SKM-1 treated with dmso at 0.1 percent for 144 hours (cell line): ENCODE measurements at regions not wholly inside any gene's neighbourhood (a gene's known extent, or its start where the extent isn't known, plus 50 kb on each side); places are given as distances from the start of the nearest gene placed in this dataset.
"Not testable (repeated sequence)": the region's sequence is repeated elsewhere in the genome, so short reads cannot be mapped to it uniquely, and the experiment has no call there.

Experiments
- DNase-seq: peaks from one replicate; lab custom pipeline; 2025; ENCODE audit not compliant: unreplicated experiment; lab: John Stamatoyannopoulos, UW

DNA sequence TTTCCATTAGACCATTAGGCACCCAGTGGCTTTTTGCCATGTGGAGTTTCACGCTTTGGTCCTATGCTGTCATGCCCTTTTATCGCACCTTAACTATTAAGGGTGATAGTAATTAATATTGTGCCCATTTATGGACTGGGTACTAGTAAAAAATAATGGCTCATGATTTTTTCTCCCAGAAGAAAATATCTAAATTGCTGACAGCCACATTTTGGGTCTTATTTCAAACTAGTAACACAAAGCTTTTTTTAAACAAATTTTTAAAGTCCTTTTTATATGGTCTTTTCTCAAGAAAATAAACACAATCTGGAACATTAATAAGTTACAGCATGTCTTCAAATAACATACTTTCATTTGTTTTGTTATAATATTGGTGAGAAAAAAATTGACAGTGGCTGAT, 179.7 kb downstream of the ANKRD7 start:
- no peak for DNase-seq

- no peak for DNase-seq
Observed at GRCh38 chr7:118418433-118418832, 193.9 kb downstream of the ANKRD7 start.

DNA sequence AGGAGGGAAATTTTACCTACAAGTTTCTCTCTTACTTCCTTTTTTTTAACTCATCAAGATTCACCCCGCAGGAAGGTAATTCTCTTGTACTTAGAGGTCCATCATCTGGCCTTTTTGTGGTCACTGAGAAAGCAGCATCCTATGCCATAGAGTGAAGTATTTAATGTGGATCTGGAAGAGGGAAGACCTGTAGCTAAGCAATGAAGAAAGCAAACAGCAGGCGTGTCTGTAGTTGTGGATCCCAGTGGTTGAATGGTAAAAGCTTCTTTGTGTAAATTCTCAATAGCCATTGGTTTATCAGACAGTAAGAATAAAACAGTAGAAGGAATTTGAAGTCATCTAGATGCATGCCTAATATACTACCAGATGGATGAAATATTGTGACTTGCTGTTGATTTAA, 196.4 kb downstream of the ANKRD7 start:
- no peak for DNase-seq

DNA sequence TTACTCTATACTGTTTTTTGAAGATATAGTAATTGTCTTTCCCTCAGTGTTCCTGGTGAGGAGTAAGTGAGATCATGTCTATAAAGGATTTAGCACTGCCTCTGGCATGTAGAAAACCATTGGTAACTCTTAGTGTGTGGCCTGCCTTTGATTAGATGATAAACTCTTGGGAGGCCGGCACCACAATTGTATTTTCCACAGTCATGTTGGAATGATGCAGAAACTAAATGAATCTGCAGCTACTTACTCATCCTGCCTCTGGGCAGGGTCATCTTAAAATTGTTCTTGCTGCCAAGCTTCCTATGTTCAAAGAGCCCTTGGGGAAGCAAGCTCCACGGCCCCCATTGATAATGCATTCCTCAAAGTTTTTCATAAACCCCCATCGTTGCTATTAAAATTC, 204.6 kb downstream of the ANKRD7 start:
- DNase-seq = no peak

GRCh38 chr7:118436663-118437062, 212.2 kb downstream of the ANKRD7 start:
- no peak for DNase-seq

- not testable (repeated sequence) for DNase-seq
Observed at GRCh38 chr7:118449030-118449429, 224.5 kb downstream of the ANKRD7 start.

- DNase-seq = no peak
Observed at GRCh38 chr7:118449797-118450567, 225.5 kb downstream of the ANKRD7 start.

DNA sequence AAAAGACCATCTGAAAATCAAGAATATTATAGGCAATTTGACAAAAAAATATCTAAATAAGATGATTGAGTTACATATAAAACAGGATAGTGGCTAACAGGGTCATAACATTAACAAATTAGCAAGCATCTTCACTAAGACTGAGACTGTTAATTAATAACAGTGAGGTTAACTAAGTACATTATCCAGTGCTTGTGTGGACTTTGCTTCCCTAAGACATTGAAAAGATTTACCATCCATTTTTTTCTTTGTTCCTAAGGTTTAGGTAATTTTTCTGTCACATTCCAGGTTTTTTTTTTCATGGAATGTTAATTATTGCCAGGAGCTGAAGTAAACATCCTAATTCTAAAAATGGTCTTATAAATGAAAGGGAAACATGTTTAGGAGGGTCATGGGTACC, 227.6 kb downstream of the ANKRD7 start:
- no peak for DNase-seq

DNA sequence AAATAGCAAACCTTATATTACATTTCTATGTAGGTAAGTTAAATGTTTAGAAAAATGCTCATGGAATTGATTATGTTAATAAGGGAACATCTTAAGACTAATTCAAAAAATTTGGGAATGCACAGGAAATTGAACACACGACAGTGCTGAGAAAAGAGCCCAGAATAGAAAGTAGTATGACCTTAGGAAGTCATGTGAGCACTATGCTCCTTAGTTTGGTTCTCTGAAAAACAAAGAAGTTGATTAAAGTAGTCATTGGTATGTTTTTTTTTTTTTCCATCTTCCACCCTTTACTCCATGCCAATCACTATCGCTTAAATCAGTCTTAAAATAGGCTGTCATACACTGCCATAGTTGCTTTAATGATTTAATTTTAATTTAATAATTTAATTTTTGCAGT, 242.9 kb downstream of the ANKRD7 start:
- no peak for DNase-seq

DNA sequence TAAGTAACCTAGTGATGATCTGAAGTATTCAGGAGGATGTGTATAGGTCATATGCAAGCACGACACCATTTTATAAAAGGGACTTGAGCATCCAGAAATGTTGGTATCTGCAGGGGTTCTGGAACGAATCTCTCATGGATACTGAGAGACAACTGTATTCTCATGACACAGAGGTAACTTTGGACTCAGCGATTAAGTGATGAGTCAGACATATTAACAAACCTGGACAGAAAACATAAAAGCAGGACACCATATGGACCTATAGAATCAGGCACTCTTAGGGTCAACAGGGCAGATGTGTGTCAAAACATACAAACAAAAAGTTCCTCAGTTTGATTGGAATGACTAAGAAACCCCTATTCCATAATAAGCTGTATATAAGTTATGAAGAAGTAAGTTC, 248.1 kb downstream of the ANKRD7 start:
- no peak for DNase-seq

- DNase-seq = no peak
Observed at GRCh38 chr7:118473271-118473670, 248.8 kb downstream of the ANKRD7 start.

- no peak for DNase-seq
Observed at GRCh38 chr7:118476036-118476435, 251.5 kb downstream of the ANKRD7 start.

DNA sequence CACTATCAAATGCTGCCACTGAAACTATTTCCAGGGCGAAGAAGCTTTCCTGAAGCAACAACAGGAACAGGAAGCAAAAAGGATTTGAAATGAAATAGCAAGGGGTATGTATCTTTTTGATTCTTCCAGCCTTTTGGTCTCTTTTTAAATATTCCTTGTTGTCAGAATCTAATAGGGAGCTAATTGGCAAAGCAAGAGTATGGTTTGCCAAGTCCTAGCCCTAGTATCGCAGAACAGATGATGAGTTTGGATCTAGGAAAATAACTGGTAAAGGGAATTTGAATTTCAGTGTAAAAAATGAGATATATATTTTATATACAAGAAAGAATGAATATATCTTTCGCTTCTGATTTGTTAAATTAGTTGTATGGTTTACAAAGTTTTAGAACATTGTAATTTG, 252.5 kb downstream of the ANKRD7 start:
- no peak for DNase-seq

DNA sequence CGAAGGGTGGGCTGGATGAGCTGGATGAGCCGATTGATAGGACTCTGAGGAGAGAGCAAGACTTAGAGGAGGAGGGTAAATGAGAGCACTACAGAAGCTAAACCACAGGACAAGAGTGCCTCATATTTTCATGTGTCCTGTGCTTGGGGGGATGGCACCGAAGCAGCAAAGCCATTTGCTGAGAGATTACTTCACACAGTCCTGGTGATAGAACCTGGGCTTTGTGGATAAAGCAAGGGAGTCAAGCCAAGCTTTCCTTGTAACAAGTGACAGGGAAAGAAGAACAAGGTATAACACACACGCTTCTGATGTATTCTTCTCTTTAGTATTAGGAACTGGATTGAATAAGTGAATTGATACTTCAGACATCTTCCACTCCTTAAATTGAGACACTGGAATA, 253.7 kb downstream of the ANKRD7 start:
- no peak for DNase-seq

GRCh38 chr7:118478931-118479330, 254.4 kb downstream of the ANKRD7 start:
- DNase-seq = no peak

GRCh38 chr7:118492466-118492865, 268.0 kb downstream of the ANKRD7 start:
- no peak for DNase-seq

DNA sequence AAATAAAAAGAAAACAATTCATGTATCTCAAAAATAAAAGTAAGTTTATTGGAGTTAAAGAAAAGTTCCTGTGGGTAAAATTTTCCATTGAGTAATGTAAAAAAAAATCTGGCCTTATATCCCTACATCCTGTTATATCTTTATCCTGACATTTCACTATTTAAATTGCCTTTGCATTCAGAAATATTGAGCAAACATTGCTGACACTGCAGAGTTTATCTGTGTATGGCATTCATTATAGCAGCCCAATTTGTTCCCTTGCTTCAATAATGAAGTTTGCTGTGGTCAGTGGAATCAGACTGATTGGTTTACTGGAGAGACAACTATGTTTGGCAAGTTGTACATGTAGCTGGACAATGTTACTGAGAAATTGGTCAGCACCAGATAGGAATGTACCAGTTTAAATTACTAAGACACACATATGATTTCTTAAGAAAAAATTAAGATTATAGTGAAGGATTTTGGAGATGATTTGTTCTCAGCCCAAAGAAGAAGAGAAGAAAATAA, 271.7 kb downstream of the ANKRD7 start:
- DNase-seq = no peak

DNA sequence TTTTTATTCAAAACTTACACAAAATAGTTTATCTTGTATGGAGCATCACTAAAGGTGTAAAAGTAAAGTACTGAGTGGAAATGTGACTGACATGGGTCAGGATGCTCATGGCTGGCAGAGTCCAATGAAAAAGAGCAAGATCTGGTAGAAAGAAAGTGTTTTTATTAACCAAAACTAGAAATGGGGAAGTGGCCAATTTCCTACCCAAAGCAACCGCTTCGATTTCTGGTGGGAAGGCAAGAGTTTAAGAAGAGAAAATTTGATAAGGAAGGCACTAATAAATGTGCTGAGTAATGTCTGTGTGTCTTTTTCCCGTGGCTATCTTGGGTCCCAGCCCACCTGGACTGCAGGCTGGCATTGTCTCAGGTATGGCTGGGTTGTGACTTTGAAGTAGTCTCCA, 277.7 kb downstream of the ANKRD7 start:
- no peak for DNase-seq

- DNase-seq = no peak
Observed at GRCh38 chr7:118511146-118511545, 286.6 kb downstream of the ANKRD7 start.

DNA sequence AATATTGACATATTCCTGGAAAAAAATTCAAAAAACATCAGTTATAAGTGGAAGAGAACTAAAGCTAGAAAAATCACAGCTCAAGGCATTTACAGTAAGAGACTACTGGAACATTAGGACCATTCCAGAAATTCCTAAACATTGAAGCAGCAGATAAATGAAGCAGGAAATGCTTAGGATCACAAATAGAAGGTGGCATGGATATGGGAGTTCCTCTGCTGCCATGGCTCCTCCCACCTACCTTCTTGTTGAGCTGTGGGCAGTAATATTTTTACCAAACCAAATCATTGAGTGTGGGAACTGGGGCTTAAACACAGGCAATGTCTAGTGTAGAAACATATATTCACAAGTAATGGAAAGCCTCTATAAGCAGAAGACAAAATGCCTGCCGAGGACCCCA, 292.8 kb downstream of the ANKRD7 start:
- DNase-seq = no peak

GRCh38 chr7:118525020-118525419, 300.5 kb downstream of the ANKRD7 start:
- DNase-seq = no peak

GRCh38 chr7:118531566-118531965, 307.1 kb downstream of the ANKRD7 start:
- DNase-seq = no peak

DNA sequence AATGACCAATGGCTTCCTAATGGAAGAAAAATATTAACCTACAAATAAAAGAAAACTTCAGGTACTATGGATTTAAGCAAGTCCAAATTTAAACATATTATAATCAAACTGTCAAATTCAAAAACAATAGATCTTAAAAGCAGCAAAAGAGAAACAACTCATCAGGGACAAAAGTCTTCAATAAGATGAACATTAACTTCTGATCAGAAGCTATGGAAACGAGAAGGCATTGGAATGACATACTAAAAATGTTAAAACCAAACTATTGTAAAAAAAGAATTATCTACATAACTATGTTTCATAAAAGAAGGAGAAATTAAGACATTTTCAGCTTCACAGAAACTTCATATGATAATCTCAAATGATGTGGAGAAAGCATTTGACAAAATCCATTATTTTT, 334.7 kb downstream of the ANKRD7 start:
- DNase-seq = no peak
